CD4-positive, alpha-beta T cell treated with Interferon alpha-2 for 1 hour (primary cell): ENCODE measurements at regions not wholly inside any gene's neighbourhood (a gene's known extent, or its start where the extent isn't known, plus 50 kb on each side); places are given as distances from the start of the nearest gene placed in this dataset.

Source experiments
- DNase-seq, 2 donors: peaks; one replicate each; pipeline ENCODE4 v3.0.0-alpha.2; 2020 to 2022

GRCh38 chr5:82839881-82840280, 237.3 kb downstream of the TMEM167A start:
- no peak for DNase-seq

- DNase-seq = no peak
Measured at GRCh38 chr5:82835488-82835887, 241.7 kb downstream of the TMEM167A start.

GRCh38 chr5:82834151-82834550, 243.0 kb downstream of the TMEM167A start:
- no peak for DNase-seq

- no peak for DNase-seq
Measured at GRCh38 chr5:82833277-82833676, 243.9 kb downstream of the TMEM167A start.

GRCh38 chr5:82832445-82832844, 244.7 kb downstream of the TMEM167A start:
- DNase-seq = no peak

- DNase-seq = no peak
Measured at GRCh38 chr5:82828211-82828610, 249.0 kb downstream of the TMEM167A start.

- DNase-seq = no peak
Measured at GRCh38 chr5:82827651-82828050, 249.5 kb downstream of the TMEM167A start.

- DNase-seq = no peak
Measured at GRCh38 chr5:82822634-82822927, 254.6 kb downstream of the TMEM167A start.

- DNase-seq = no peak
Measured at GRCh38 chr5:82821846-82822633, 255.2 kb downstream of the TMEM167A start.

- no peak for DNase-seq
Measured at GRCh38 chr5:82820961-82821845, 256.0 kb downstream of the TMEM167A start.

- no peak for DNase-seq
Measured at GRCh38 chr5:82820188-82820587, 257.0 kb downstream of the TMEM167A start.

- DNase-seq = no peak
Measured at GRCh38 chr5:82817897-82818676, 259.1 kb downstream of the TMEM167A start.

GRCh38 chr5:82816926-82817325, 260.3 kb downstream of the TMEM167A start:
- DNase-seq = no peak

- DNase-seq = no peak
Measured at GRCh38 chr5:82815871-82816270, 261.3 kb downstream of the TMEM167A start.

GRCh38 chr5:82813861-82814260, 263.3 kb downstream of the TMEM167A start:
- no peak for DNase-seq

- no peak for DNase-seq
Measured at GRCh38 chr5:82812575-82812974, 264.6 kb downstream of the TMEM167A start.

GRCh38 chr5:82811490-82811889, 265.7 kb downstream of the TMEM167A start:
- DNase-seq = no peak

- DNase-seq = no peak
Measured at GRCh38 chr5:82809420-82810143, 267.6 kb downstream of the TMEM167A start.

- no peak for DNase-seq
Measured at GRCh38 chr5:82808960-82809359, 268.2 kb downstream of the TMEM167A start.

GRCh38 chr5:82807021-82807420, 270.2 kb downstream of the TMEM167A start:
- DNase-seq = no peak

GRCh38 chr5:82806513-82806912, 270.7 kb downstream of the TMEM167A start:
- no peak for DNase-seq

- DNase-seq = no peak
Measured at GRCh38 chr5:82804155-82804690, 273.0 kb downstream of the TMEM167A start.
